Endodermal cell (in vitro differentiated cells): ENCODE measurements at regions not wholly inside any gene's neighbourhood (a gene's known extent, or its start where the extent isn't known, plus 50 kb on each side); places are given as distances from the start of the nearest gene placed in this dataset.

Source experiments
- DNase-seq: peaks from one replicate; pipeline ENCODE4 v3.0.0-alpha.2; 2017
- H3K27ac ChIP-seq: 2 replicates; pipeline ENCODE4 v1.5.1; 2013; ENCODE audit warnings: mild to moderate bottlenecking, low read depth, low read length, moderate library complexity
- H3K27me3 ChIP-seq: 2 replicates; pipeline ENCODE4 v1.6.1; 2013; ENCODE audit warnings: mild to moderate bottlenecking, low read length, moderate library complexity; ENCODE audit not compliant: insufficient read depth, control insufficient read depth, poor library complexity, severe bottlenecking
- H3K36me3 ChIP-seq: 2 replicates; pipeline ENCODE4 v1.7.0; 2013; ENCODE audit warnings: mild to moderate bottlenecking, low read length, moderate library complexity; ENCODE audit not compliant: control insufficient read depth, insufficient read depth
- H3K4me1 ChIP-seq: one replicate; pipeline ENCODE4 v1.7.0; 2013; ENCODE audit warnings: low read length; ENCODE audit not compliant: control insufficient read depth, insufficient read depth
- H3K4me3 ChIP-seq: 2 replicates; pipeline ENCODE4 v1.5.1; 2013; ENCODE audit warnings: mild to moderate bottlenecking, low read length, moderate library complexity
- H3K9ac ChIP-seq: 2 replicates; pipeline ENCODE4 v1.6.1; 2013; ENCODE audit warnings: mild to moderate bottlenecking, low read length, moderate library complexity; ENCODE audit not compliant: poor library complexity, severe bottlenecking; ENCODE audit errors: extremely low read depth
- H3K9me3 ChIP-seq: 2 replicates; pipeline ENCODE4 v1.6.1; 2013; ENCODE audit warnings: mild to moderate bottlenecking, low read length, moderate library complexity; ENCODE audit not compliant: control insufficient read depth
- H3K27ac Mint-ChIP-seq: 2 replicates; pipeline ENCODE4 v1.8.0; 2020; ENCODE audit warnings: mixed read lengths
- H3K27me3 Mint-ChIP-seq: 2 replicates; pipeline ENCODE4 v1.8.0; 2021; ENCODE audit warnings: mild to moderate bottlenecking, mixed read lengths; ENCODE audit not compliant: insufficient read depth
- H3K36me3 Mint-ChIP-seq: 2 replicates; pipeline ENCODE4 v1.8.0; 2020; ENCODE audit warnings: low read depth, mixed read lengths
- H3K4me1 Mint-ChIP-seq: 2 replicates; pipeline ENCODE4 v1.8.0; 2020; ENCODE audit warnings: mixed read lengths
- H3K4me3 Mint-ChIP-seq: 2 replicates; pipeline ENCODE4 v1.8.0; 2020; ENCODE audit warnings: mild to moderate bottlenecking, moderate library complexity, mixed read lengths
- H3K9me3 Mint-ChIP-seq: 2 replicates; pipeline ENCODE4 v1.8.0; 2020; ENCODE audit warnings: mild to moderate bottlenecking, mixed read lengths
- WGBS, 2 experiments: methylation state at CpG; one replicate each; pipeline versions ENCODE4 v1.1.5 to v1.1.7; 2013; ENCODE audit warnings: missing lambda C conversion rate in 2 of 2, mixed read lengths in 1 of 2; ENCODE audit not compliant: insufficient coverage in 1 of 2, insufficient read length in 1 of 2; 5-methylcytosine and 5-hydroxymethylcytosine counted together
- TF ChIP-seq, protein P1 (sequence below): fragments of 200-600 bp; sonication (generic); conservative IDR thresholded peaks from 2 replicates; pipeline ENCODE4 v1.5.0; 2021; ENCODE audit warnings: antibody characterized with exemption, mild to moderate bottlenecking

DNA sequence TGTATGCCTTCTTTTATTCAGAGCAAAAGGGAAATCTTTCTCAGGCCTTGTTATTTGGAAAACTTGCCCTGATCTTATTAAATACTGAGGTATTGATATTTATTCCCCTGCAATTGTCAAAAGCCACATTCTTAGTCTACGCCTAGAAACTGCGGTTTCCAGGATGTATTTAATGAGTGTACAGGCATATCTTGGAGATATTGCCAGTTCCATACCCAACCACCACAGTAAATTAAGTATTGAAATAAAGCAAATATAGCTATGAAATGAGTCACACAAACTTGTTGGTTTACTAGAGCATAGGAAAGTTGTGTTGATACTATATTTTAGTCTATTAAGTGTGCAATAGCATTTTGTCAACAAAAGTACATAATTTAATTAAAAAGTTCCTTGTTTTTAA is 152.7 kb upstream of the CCDC179 start:
- 100% methylated on average over 2 of the region's 2 CpGs; no CpG with 5 or more reads in 1 of the 2 experiments for WGBS, 2 experiments
- no peaks in the 10 kb centered on the region for H3K27me3 ChIP-seq
- no peaks in the 10 kb centered on the region for H3K9me3 ChIP-seq
- H3K9me3 Mint-ChIP-seq: peaks cover 11% of the 10 kb centered on the region
- no peak overlapping the region for H3K27ac Mint-ChIP-seq
- no peaks in the 10 kb centered on the region for H3K4me1 ChIP-seq
- no peak overlapping the region for H3K27ac ChIP-seq
- H3K4me1 Mint-ChIP-seq: no peaks in the 10 kb centered on the region
- H3K4me3 ChIP-seq: no peak overlapping the region
- no peak for DNase-seq
- no peaks in the 10 kb centered on the region for H3K36me3 ChIP-seq
- TF ChIP-seq, protein P1, sequence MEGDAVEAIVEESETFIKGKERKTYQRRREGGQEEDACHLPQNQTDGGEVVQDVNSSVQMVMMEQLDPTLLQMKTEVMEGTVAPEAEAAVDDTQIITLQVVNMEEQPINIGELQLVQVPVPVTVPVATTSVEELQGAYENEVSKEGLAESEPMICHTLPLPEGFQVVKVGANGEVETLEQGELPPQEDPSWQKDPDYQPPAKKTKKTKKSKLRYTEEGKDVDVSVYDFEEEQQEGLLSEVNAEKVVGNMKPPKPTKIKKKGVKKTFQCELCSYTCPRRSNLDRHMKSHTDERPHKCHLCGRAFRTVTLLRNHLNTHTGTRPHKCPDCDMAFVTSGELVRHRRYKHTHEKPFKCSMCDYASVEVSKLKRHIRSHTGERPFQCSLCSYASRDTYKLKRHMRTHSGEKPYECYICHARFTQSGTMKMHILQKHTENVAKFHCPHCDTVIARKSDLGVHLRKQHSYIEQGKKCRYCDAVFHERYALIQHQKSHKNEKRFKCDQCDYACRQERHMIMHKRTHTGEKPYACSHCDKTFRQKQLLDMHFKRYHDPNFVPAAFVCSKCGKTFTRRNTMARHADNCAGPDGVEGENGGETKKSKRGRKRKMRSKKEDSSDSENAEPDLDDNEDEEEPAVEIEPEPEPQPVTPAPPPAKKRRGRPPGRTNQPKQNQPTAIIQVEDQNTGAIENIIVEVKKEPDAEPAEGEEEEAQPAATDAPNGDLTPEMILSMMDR: no peak
- H3K36me3 Mint-ChIP-seq: peaks cover 15% of the 10 kb centered on the region
- no peaks in the 10 kb centered on the region for H3K27me3 Mint-ChIP-seq
- H3K9ac ChIP-seq: no peak overlapping the region
- H3K4me3 Mint-ChIP-seq: no peak overlapping the region

DNA sequence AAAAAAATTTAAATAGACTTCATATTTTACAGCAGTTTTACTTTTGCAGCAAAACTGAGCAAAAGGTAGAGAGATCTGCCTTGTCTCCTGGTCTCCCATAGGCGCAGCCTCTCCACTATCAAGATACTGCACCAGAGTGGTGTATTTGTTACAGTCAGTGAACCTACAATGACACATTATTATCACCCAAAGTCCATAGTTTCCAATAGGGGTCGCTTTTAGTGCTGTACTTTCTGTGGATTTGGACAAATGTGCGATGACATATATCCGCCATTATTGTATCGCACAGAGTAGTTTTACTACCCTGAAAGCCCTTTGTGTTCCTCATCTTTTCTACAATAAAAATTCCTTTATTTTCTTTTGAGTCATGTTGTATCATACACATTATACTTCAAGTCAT is 153.2 kb upstream of the CCDC179 start:
- Histone ChIP-seq H3K9me3 (no peaks in the 10 kb centered on the region), H3K36me3 (no peaks in the 10 kb centered on the region), H3K27me3 (no peaks in the 10 kb centered on the region), H3K4me3 (no peak overlapping the region), H3K27ac (no peak overlapping the region), H3K4me1 (no peaks in the 10 kb centered on the region), H3K9ac (no peak overlapping the region)
- Mint-ChIP-seq H3K4me1 (no peaks in the 10 kb centered on the region), H3K27me3 (no peaks in the 10 kb centered on the region), H3K4me3 (no peak overlapping the region), H3K9me3 (peaks cover 7% of the 10 kb centered on the region), H3K27ac (no peak overlapping the region), H3K36me3 (peaks cover 11% of the 10 kb centered on the region)
- TF ChIP-seq, protein P1: no peak
- DNase-seq: no peak
- WGBS, 2 experiments: 93% methylated on average over 5 of the region's 5 CpGs

DNA sequence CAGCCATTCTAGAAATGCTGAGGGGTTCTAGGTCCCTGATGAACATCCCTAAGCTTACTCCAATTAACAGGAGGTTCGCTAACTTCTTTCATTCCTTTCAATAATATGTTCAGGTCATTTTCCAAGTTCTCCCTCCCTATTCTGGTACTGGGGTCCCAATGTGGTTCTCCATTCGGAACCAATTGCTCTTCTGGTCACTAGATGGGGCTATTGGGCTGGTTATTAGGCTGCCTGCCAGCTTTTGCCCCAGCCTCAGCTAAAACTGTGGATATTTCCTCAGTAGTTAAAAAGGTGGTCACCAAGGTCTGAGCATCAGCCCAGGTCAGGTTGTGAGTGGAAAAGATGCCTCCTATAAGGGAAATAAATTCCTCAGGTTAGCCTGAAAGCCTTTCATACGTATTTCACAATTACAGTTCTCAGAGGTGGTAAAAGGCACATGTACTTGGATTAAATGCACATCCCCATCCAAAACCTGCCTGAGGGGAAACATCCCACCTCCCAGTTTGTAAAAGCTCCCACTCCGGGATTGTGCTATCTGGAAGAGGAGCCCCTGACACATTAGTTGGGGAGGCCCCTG is 161.1 kb upstream of the CCDC179 start:
- H3K27ac Mint-ChIP-seq: no peak overlapping the region
- no peak overlapping the region for H3K27ac ChIP-seq
- no peak overlapping the region for H3K9ac ChIP-seq
- H3K4me1 Mint-ChIP-seq: peaks cover 28% of the 10 kb centered on the region
- H3K4me3 Mint-ChIP-seq: no peak overlapping the region
- H3K9me3 ChIP-seq: no peaks in the 10 kb centered on the region
- TF ChIP-seq, protein P1: peak; percentile 93
- DNase-seq: peak; percentile 67
- H3K4me1 ChIP-seq: peaks cover 14% of the 10 kb centered on the region
- H3K36me3 ChIP-seq: no peaks in the 10 kb centered on the region
- H3K27me3 Mint-ChIP-seq: no peaks in the 10 kb centered on the region
- H3K4me3 ChIP-seq: no peak overlapping the region
- no peaks in the 10 kb centered on the region for H3K36me3 Mint-ChIP-seq
- H3K9me3 Mint-ChIP-seq: no peaks in the 10 kb centered on the region
- no peaks in the 10 kb centered on the region for H3K27me3 ChIP-seq
- 11 to 39% methylated on average over 3 to 4 of the region's 4 CpGs for WGBS, 2 experiments
